GM13977 (cell line): ENCODE measurements at regions not wholly inside any gene's neighbourhood (a gene's known extent, or its start where the extent isn't known, plus 50 kb on each side); places are given as distances from the start of the nearest gene placed in this dataset.

ENCODE experiments used
- DNase-seq: peaks from one replicate; pipeline ENCODE4 v3.0.0; 2012; ENCODE audit warnings: low spot score
- in situ Hi-C: fragments of 300-500 bp; cut with MboI; formaldehyde crosslinking; loops from one replicate; pipeline ENCODE4 v1.12.0; 2022; ENCODE audit warnings: low sequenced_read_pairs, low pct_unique_long_range_greater_than_20kb, mixed read lengths, inconsistent platforms; ENCODE audit not compliant: unreplicated experiment
- TF ChIP-seq, protein P1 (sequence below): IDR thresholded peaks from 2 replicates; pipeline ENCODE4 v1.5.1; 2012; ENCODE audit warnings: mild to moderate bottlenecking, control low read depth; ENCODE audit not compliant: insufficient read depth; ENCODE audit errors: extremely low read depth, missing control alignments

DNA sequence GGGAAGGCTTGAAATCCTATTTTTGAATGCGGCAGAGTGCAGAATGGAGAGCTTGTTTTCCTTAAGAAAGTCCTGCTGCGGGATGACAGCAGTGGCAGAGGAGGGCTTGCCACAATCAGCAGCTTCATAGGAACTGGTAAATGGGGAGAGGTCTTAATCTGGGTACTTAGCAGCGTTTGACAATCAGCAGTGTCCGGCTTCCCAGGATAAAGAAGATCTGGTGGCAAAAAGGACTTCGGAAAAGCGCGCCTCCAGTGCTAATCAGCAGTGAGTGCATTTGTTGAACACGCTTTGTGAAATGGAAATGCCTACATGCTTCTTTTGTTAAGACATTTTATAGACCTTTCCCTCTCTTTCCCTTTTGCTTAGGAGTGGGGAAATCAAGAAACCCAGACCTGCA is 735.7 kb downstream of the QKI start:
- in situ Hi-C loops: no loop called here
- DNase-seq: no peak
- TF ChIP-seq, protein P1, sequence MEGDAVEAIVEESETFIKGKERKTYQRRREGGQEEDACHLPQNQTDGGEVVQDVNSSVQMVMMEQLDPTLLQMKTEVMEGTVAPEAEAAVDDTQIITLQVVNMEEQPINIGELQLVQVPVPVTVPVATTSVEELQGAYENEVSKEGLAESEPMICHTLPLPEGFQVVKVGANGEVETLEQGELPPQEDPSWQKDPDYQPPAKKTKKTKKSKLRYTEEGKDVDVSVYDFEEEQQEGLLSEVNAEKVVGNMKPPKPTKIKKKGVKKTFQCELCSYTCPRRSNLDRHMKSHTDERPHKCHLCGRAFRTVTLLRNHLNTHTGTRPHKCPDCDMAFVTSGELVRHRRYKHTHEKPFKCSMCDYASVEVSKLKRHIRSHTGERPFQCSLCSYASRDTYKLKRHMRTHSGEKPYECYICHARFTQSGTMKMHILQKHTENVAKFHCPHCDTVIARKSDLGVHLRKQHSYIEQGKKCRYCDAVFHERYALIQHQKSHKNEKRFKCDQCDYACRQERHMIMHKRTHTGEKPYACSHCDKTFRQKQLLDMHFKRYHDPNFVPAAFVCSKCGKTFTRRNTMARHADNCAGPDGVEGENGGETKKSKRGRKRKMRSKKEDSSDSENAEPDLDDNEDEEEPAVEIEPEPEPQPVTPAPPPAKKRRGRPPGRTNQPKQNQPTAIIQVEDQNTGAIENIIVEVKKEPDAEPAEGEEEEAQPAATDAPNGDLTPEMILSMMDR: no peak

DNA sequence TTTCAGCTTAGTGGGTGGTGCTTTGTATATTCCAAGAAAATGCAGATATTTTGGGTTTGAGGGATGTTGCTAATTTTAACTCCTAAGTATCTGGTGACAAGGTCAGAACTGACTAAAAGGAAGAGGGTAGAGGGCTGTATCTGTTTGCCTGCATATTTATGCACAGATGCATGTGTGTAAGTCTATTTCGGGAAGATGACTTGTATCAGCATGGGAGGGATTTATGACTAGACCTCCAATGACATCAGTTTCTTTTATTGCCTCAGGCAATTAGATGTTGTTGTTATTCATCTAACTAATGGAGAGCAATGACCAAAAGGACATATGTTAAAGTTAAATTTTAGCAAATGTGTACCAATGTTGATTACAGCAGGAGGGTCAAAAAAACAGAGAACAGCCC is 734.3 kb downstream of the QKI start:
- in situ Hi-C loops: no loop called here
- DNase-seq: no peak
- TF ChIP-seq, protein P1: no peak

DNA sequence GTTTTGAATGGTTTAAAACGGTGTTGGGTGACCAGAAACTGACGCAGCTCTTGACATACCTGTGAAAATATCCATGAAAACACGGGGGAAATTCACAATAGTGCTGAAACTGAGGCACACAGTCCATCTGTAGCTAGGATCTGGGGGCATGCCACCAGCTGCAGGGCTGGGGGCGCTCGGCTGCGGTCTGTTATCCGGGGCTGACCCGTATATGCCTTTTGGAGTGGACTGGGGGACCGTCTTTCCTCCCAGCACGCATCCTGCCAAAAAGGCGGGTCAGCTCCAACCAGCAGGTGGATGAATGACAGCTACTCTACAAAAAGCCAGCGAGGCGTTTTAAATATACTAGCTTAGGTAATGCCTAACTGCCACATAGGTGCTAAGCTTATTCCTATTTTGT is 729.8 kb downstream of the QKI start:
- TF ChIP-seq, protein P1: no peak
- no peak for DNase-seq
- in situ Hi-C loops: no loop called here

DNA sequence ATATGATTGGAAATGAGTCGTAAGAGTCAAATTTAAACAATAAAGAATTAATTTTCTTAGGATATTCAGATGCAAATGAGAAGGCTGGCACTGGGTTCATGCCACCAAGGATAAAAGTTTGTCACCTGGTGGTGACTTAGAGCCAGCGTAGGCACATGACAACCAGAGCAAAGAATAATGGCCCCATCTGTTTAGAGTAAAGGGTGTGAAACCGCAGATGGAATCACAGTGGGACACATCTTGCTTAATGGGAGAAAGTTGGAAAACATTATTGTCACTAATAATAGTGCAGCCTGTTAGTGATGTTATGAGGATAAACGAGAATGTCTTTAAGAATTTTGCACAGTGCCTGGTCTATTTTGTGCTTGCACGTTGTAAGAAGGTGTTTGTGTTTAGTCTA is 727.8 kb downstream of the QKI start:
- TF ChIP-seq, protein P1: no peak
- DNase-seq: no peak
- in situ Hi-C loops: no loop called here

DNA sequence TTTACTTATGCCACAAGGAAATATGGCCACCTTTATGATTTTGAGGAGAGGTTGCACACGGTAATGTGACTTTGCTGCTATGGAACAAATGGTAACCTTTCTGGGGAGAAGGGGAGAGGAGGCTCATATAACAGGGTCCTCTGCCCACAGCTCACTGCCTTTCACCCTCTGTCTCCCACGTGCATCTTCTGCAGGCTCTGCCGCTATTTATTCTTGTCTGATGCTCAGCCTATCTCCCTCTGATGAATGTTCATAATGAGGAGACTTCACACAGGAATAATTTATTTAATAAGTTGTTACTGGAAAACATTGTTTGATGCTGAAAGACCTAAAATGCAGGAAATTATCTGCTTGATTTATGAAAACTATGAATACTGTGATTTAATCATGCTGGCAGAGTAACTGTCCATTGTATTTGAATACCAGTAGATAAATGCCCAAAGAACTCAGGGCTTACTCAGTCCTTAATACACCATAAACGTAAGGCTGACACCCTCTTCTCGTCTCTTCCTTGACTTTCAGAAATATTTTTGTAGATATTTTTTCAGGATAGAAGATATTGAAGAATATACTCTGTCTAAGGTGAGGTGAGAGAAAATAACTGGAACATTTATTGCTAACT is 721.1 kb downstream of the QKI start:
- DNase-seq: no peak
- in situ Hi-C loops: no loop called here
- TF ChIP-seq, protein P1: no peak

DNA sequence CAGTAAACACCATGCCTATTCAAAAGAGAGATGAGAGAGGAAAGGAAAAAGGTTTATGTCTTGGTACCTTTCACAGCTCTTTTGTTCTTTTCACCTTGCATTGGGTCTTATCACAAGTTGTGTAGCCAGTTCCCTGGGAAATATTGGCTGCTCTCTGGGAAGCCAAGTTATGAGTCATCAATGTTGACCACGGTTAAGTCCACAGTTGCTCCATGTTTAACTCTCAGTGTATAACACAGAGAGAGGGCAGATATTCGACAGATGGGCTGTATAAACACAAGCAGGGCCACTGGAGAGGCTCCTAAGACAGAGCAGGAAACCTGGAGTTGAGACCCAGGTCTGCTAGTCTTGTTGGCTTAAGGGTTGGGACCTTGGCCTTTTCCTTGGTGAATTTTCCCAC is 718.6 kb downstream of the QKI start:
- TF ChIP-seq, protein P1: no peak
- in situ Hi-C loops: no loop called here
- no peak for DNase-seq

DNA sequence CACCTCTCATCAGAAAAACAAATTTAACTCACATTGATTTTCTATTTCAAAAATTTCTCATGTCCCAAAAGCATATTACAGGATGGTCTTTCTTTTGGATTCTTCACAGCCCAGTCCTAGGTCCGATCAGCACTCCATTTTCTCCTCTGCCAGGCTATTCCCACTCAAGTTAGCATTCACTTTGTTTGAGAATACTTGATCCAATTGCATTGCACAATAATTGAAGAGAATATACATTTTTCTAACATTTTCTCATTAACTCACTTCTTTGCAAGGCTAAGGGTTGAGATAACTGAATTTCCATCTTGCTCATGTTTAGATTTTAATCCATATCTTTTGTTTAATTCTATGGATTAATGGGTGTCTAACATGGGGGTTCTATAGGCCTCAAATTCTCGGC is 716.1 kb downstream of the QKI start:
- TF ChIP-seq, protein P1: no peak
- no peak for DNase-seq
- in situ Hi-C loops: no loop called here
